ENCODE measurements at regions not wholly inside any gene's neighbourhood (a gene's known extent, or its start where the extent isn't known, plus 50 kb on each side); places are given as distances from the start of the nearest gene placed in this dataset.

DNA sequence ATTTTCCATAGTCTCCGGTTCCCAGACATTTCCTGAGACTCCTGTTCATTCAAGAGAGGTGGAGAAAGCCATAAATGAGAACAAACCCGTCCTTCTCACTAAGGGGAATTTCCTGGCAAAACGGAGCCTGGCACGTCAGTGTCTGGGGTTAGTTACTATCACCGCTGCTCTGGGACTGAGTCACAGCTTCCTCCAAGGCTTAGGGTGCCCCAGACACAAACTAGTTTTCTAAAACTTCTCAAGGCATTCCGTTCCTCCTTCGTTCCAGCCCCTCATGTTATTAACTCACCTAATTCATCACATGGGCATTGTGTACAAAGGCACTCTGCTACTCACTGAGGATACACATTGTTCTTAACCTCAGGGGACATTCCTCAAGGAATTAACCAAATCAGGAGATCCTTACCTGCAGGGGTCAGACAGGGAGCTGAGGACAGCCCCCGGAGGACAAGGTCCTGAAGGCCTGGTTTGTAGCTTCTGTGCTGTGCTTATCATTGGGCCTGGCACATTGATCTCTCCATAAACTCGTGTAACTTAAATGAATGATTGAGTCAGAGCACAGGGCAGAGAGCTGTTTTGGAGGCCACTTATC is 103.0 kb upstream of the KLF6 start:
- Histone ChIP-seq H3K27ac (ENCODE audit: low read depth, low read length) (no peak overlapping the region), H3K79me2 (ENCODE audit: control insufficient read depth, low read length) (no peaks in the 10 kb centered on the region), H3K9me3 (ENCODE audit: control insufficient read depth, insufficient read depth, low read length) (no peaks in the 10 kb centered on the region), H3K4me3 (ENCODE audit: low read length) (no peak overlapping the region), H3K4me1 (ENCODE audit: control insufficient read depth, low read length) (no peaks in the 10 kb centered on the region), H3K4me2 (ENCODE audit: low read length) (no peak overlapping the region), H3K9me2 (replicated peaks; ENCODE audit: control insufficient read depth, low read length) (no peaks in the 10 kb centered on the region), H3K36me3 (ENCODE audit: control insufficient read depth, low read length) (no peaks in the 10 kb centered on the region), H3K27me3 (ENCODE audit: control insufficient read depth, low read length) (peaks cover 7% of the 10 kb centered on the region; the same call in 1 of the 2 replicates), H3F3A (ENCODE audit: control insufficient read depth, insufficient read depth) (no peaks in the 10 kb centered on the region), H4K20me1 (ENCODE audit: control insufficient read depth, insufficient read depth, low read depth, low read length) (no peaks in the 10 kb centered on the region)
- TF ChIP-seq CTCF (IDR thresholded peaks at IDR 0.05; ENCODE audit: low read depth, low read length, poor library complexity, severe bottlenecking), result no peak
- TF ChIP-seq EZH2phosphoT487 (IDR thresholded peaks at IDR 0.05; ENCODE audit: borderline replicate concordance, low read length), result no peak

GRCh38 chr10:3887404-3887803 is 102.4 kb upstream of the KLF6 start:
- Histone ChIP-seq H4K20me1 (ENCODE audit: control insufficient read depth, insufficient read depth, low read depth, low read length) (no peaks in the 10 kb centered on the region), H3F3A (ENCODE audit: control insufficient read depth, insufficient read depth) (no peaks in the 10 kb centered on the region), H3K27me3 (ENCODE audit: control insufficient read depth, low read length) (peaks cover 7% of the 10 kb centered on the region; the same call in 1 of the 2 replicates), H3K4me2 (ENCODE audit: low read length) (no peak overlapping the region), H3K36me3 (ENCODE audit: control insufficient read depth, low read length) (no peaks in the 10 kb centered on the region), H3K4me1 (ENCODE audit: control insufficient read depth, low read length) (no peaks in the 10 kb centered on the region), H3K9me3 (ENCODE audit: control insufficient read depth, insufficient read depth, low read length) (no peaks in the 10 kb centered on the region), H3K79me2 (ENCODE audit: control insufficient read depth, low read length) (no peaks in the 10 kb centered on the region), H3K4me3 (ENCODE audit: low read length) (no peak overlapping the region), H3K9me2 (replicated peaks; ENCODE audit: control insufficient read depth, low read length) (no peaks in the 10 kb centered on the region), H3K27ac (ENCODE audit: low read depth, low read length) (no peak overlapping the region)
- TF ChIP-seq CTCF (IDR thresholded peaks at IDR 0.05; ENCODE audit: low read depth, low read length, poor library complexity, severe bottlenecking) (no peak), EZH2phosphoT487 (IDR thresholded peaks at IDR 0.05; ENCODE audit: borderline replicate concordance, low read length) (no peak)

- Histone ChIP-seq H3K4me2 (ENCODE audit: low read length) (no peak overlapping the region), H3K36me3 (ENCODE audit: control insufficient read depth, low read length) (no peaks in the 10 kb centered on the region), H3K79me2 (ENCODE audit: control insufficient read depth, low read length) (no peaks in the 10 kb centered on the region), H3K9me3 (ENCODE audit: control insufficient read depth, insufficient read depth, low read length) (no peaks in the 10 kb centered on the region), H3K27ac (ENCODE audit: low read depth, low read length) (no peak overlapping the region), H3K9me2 (replicated peaks; ENCODE audit: control insufficient read depth, low read length) (no peaks in the 10 kb centered on the region), H3K27me3 (ENCODE audit: control insufficient read depth, low read length) (peaks cover 7% of the 10 kb centered on the region; the same call in 1 of the 2 replicates), H4K20me1 (ENCODE audit: control insufficient read depth, insufficient read depth, low read depth, low read length) (no peaks in the 10 kb centered on the region), H3K4me1 (ENCODE audit: control insufficient read depth, low read length) (no peaks in the 10 kb centered on the region), H3K4me3 (ENCODE audit: low read length) (no peak overlapping the region), H3F3A (ENCODE audit: control insufficient read depth, insufficient read depth) (no peaks in the 10 kb centered on the region)
- TF ChIP-seq EZH2phosphoT487 (IDR thresholded peaks at IDR 0.05; ENCODE audit: borderline replicate concordance, low read length), result no peak
- TF ChIP-seq CTCF (IDR thresholded peaks at IDR 0.05; ENCODE audit: low read depth, low read length, poor library complexity, severe bottlenecking), result no peak
Observed at GRCh38 chr10:3886641-3887251, 101.7 kb upstream of the KLF6 start.
